Hepatocyte (in vitro differentiated cells): ENCODE measurements at regions not wholly inside any gene's neighbourhood (a gene's known extent, or its start where the extent isn't known, plus 50 kb on each side); places are given as distances from the start of the nearest gene placed in this dataset.

Experiments used
- DNase-seq: peaks from one replicate; pipeline ENCODE4 v3.0.0-alpha.2; 2016; ENCODE audit warnings: low spot score
- H2AFZ ChIP-seq: fragments of 200-600 bp; sonication (generic); 2 replicates; pipeline ENCODE4 v1.6.0; 2016; ENCODE audit warnings: antibody characterized with exemption, mild to moderate bottlenecking
- H3K27ac ChIP-seq: fragments of 200-600 bp; sonication (generic); 2 replicates; pipeline ENCODE4 v1.5.1; 2016; ENCODE audit warnings: mild to moderate bottlenecking
- H3K27me3 ChIP-seq: fragments of 200-600 bp; sonication (generic); 2 replicates; pipeline ENCODE4 v1.6.1; 2016
- H3K36me3 ChIP-seq: fragments of 200-600 bp; sonication (generic); replicated peaks from 2 replicates; pipeline ENCODE4 v1.5.1; 2016; ENCODE audit warnings: low read depth; ENCODE audit not compliant: insufficient read depth
- H3K4me1 ChIP-seq: fragments of 200-600 bp; sonication (generic); 2 replicates; pipeline ENCODE4 v1.5.1; 2016; ENCODE audit warnings: mild to moderate bottlenecking, moderate library complexity; ENCODE audit not compliant: insufficient read depth
- H3K4me2 ChIP-seq: fragments of 200-600 bp; sonication (generic); 2 replicates; pipeline ENCODE4 v1.6.0; 2016
- H3K4me3 ChIP-seq: fragments of 200-600 bp; sonication (generic); 2 replicates; pipeline ENCODE4 v1.5.1; 2016; ENCODE audit warnings: mild to moderate bottlenecking
- H3K79me2 ChIP-seq: fragments of 200-600 bp; sonication (generic); 2 replicates; pipeline ENCODE4 v1.6.0; 2017; ENCODE audit warnings: mild to moderate bottlenecking
- H3K9me2 ChIP-seq: fragments of 200-600 bp; sonication (generic); replicated peaks from 2 replicates; pipeline ENCODE4 v1.6.0; 2017; ENCODE audit warnings: mild to moderate bottlenecking; ENCODE audit not compliant: insufficient read depth
- H3K9me3 ChIP-seq: fragments of 200-600 bp; sonication (generic); 2 replicates; pipeline ENCODE4 v1.5.1; 2016; ENCODE audit warnings: low read depth, mild to moderate bottlenecking
- H4K20me1 ChIP-seq: fragments of 200-600 bp; sonication (generic); 2 replicates; pipeline ENCODE4 v1.6.0; 2016; ENCODE audit warnings: mild to moderate bottlenecking; ENCODE audit not compliant: insufficient read depth, poor library complexity, severe bottlenecking
- CTCF ChIP-seq: fragments of 200-600 bp; sonication (generic); IDR thresholded peaks from 2 replicates; pipeline ENCODE4 v1.5.1; 2016; ENCODE audit warnings: antibody characterized with exemption, mild to moderate bottlenecking; ENCODE audit not compliant: poor library complexity
- EZH2 ChIP-seq: fragments of 200-600 bp; sonication (generic); IDR thresholded peaks from 2 replicates; pipeline ENCODE4 v1.6.1; 2016; ENCODE audit warnings: antibody characterized with exemption, mild to moderate bottlenecking, borderline replicate concordance
- EZH2phosphoT487 ChIP-seq: fragments of 200-600 bp; sonication (generic); IDR thresholded peaks from one replicate; pipeline ENCODE4 v1.6.1; 2018; ENCODE audit warnings: antibody characterized with exemption, mild to moderate bottlenecking, low read depth, moderate library complexity; ENCODE audit not compliant: unreplicated experiment, severe bottlenecking
- WGBS: methylation state at CpG from one replicate; pipeline ENCODE4 v1.1.6; 2016; ENCODE audit warnings: low lambda C conversion rate; ENCODE audit errors: missing lambda C conversion rate; 5-methylcytosine and 5-hydroxymethylcytosine counted together

- no peak for DNase-seq
- H3K36me3 ChIP-seq = no peaks in the 10 kb centered on the region
- no peaks in the 10 kb centered on the region for H3K79me2 ChIP-seq
- no peak for TF ChIP-seq CTCF
- TF ChIP-seq EZH2phosphoT487 = no peak
- peaks cover 6% of the 10 kb centered on the region for H3K4me1 ChIP-seq
- H3K9me2 ChIP-seq = no peaks in the 10 kb centered on the region
- no peaks in the 10 kb centered on the region for H3K9me3 ChIP-seq
- no peak overlapping the region for H3K4me3 ChIP-seq
- no peaks in the 10 kb centered on the region for H3K27me3 ChIP-seq
- no peaks in the 10 kb centered on the region for H4K20me1 ChIP-seq
- 94% methylated on average over 7 of the region's 7 CpGs for WGBS
- no peak overlapping the region for H3K27ac ChIP-seq
- H2AFZ ChIP-seq = no peak overlapping the region
- no peak overlapping the region for H3K4me2 ChIP-seq
Observed at GRCh38 chr7:54837168-54837567, 78.2 kb upstream of the SEC61G start.

GRCh38 chr7:54837761-54838160 is 78.8 kb upstream of the SEC61G start:
- Histone ChIP-seq H3K9me2 (no peaks in the 10 kb centered on the region), H3K4me3 (no peak overlapping the region), H3K9me3 (no peaks in the 10 kb centered on the region), H3K4me1 (peaks cover 6% of the 10 kb centered on the region), H3K27me3 (no peaks in the 10 kb centered on the region), H4K20me1 (no peaks in the 10 kb centered on the region), H3K36me3 (no peaks in the 10 kb centered on the region), H2AFZ (no peak overlapping the region), H3K79me2 (no peaks in the 10 kb centered on the region), H3K4me2 (no peak overlapping the region), H3K27ac (no peak overlapping the region)
- WGBS = 84% methylated on average over 7 of the region's 7 CpGs
- TF ChIP-seq EZH2phosphoT487 (no peak), EZH2 (no peak), CTCF (no peak)
- DNase-seq = no peak

- H3K4me1 ChIP-seq = peaks cover 6% of the 10 kb centered on the region
- no peaks in the 10 kb centered on the region for H3K36me3 ChIP-seq
- H3K4me3 ChIP-seq = no peak overlapping the region
- TF ChIP-seq EZH2 (no peak), CTCF (no peak)
- no peak overlapping the region for H2AFZ ChIP-seq
- DNase-seq = no peak
- H3K27ac ChIP-seq = no peak overlapping the region
- no peak overlapping the region for H3K4me2 ChIP-seq
- 75% methylated on average over 6 of the region's 6 CpGs for WGBS
- no peaks in the 10 kb centered on the region for H4K20me1 ChIP-seq
- no peaks in the 10 kb centered on the region for H3K9me3 ChIP-seq
- H3K9me2 ChIP-seq = no peaks in the 10 kb centered on the region
- H3K79me2 ChIP-seq = no peaks in the 10 kb centered on the region
- H3K27me3 ChIP-seq = no peaks in the 10 kb centered on the region
Observed at GRCh38 chr7:54838175-54838910, 79.3 kb upstream of the SEC61G start.
